Nephron (organoid): ENCODE measurements at regions not wholly inside any gene's neighbourhood (a gene's known extent, or its start where the extent isn't known, plus 50 kb on each side); places are given as distances from the start of the nearest gene placed in this dataset.

Source experiments
- H3K27ac Mint-ChIP-seq, 3 experiments: 2 replicates each; pipeline ENCODE4 v1.8.0; 2020; ENCODE audit warnings: mixed read lengths in 3 of 3, mild to moderate bottlenecking in 2 of 3, moderate library complexity in 1 of 3
- H3K27me3 Mint-ChIP-seq: 2 replicates; pipeline ENCODE4 v1.8.0; 2021; ENCODE audit warnings: low read depth, mild to moderate bottlenecking, moderate library complexity, mixed read lengths
- H3K36me3 Mint-ChIP-seq: 2 replicates; pipeline ENCODE4 v1.8.0; 2020; ENCODE audit warnings: low read depth, mixed read lengths
- H3K4me1 Mint-ChIP-seq: 2 replicates; pipeline ENCODE4 v1.8.0; 2020; ENCODE audit warnings: mixed read lengths
- H3K4me3 Mint-ChIP-seq, 3 experiments: 2 replicates each; pipeline ENCODE4 v1.8.0; 2020; ENCODE audit warnings: mild to moderate bottlenecking in 3 of 3, mixed read lengths in 3 of 3, moderate library complexity in 2 of 3
- H3K9me3 Mint-ChIP-seq: 2 replicates; pipeline ENCODE4 v1.8.0; 2020; ENCODE audit warnings: mixed read lengths
- CTCF ChIP-seq, 3 experiments: fragments of 200-600 bp; sonication (generic); IDR thresholded peaks; one replicate each; pipeline ENCODE4 v1.5.0; 2021; ENCODE audit warnings: antibody characterized with exemption in 3 of 3; ENCODE audit not compliant: unreplicated experiment in 3 of 3

- Mint-ChIP-seq H3K27ac (no peak overlapping the region), H3K4me1 (peaks cover 3% of the 10 kb centered on the region), H3K9me3 (peaks cover 6% of the 10 kb centered on the region), H3K36me3 (no peaks in the 10 kb centered on the region), H3K27me3 (no peaks in the 10 kb centered on the region), H3K4me3 (no peak overlapping the region)
- no peak for TF ChIP-seq CTCF (IDR thresholded peaks at IDR 0.05; ENCODE audit: unreplicated experiment in 3 of 3)
Observed at GRCh38 chr6:14533446-14533845, 415.9 kb downstream of the CD83 start.

GRCh38 chr6:14537030-14537429 is 419.5 kb downstream of the CD83 start:
- H3K4me3 Mint-ChIP-seq = no peak overlapping the region
- no peaks in the 10 kb centered on the region for H3K27me3 Mint-ChIP-seq
- peaks cover 3% of the 10 kb centered on the region for H3K4me1 Mint-ChIP-seq
- no peak for TF ChIP-seq CTCF (IDR thresholded peaks at IDR 0.05; ENCODE audit: unreplicated experiment in 3 of 3)
- no peaks in the 10 kb centered on the region for H3K9me3 Mint-ChIP-seq
- no peak overlapping the region for H3K27ac Mint-ChIP-seq
- no peaks in the 10 kb centered on the region for H3K36me3 Mint-ChIP-seq

GRCh38 chr6:14540276-14540675 is 422.7 kb downstream of the CD83 start:
- no peak for TF ChIP-seq CTCF (IDR thresholded peaks at IDR 0.05; ENCODE audit: unreplicated experiment in 3 of 3)
- no peak overlapping the region for H3K27ac Mint-ChIP-seq
- H3K27me3 Mint-ChIP-seq = peaks cover 5% of the 10 kb centered on the region
- no peaks in the 10 kb centered on the region for H3K4me1 Mint-ChIP-seq
- H3K9me3 Mint-ChIP-seq = no peaks in the 10 kb centered on the region
- no peaks in the 10 kb centered on the region for H3K36me3 Mint-ChIP-seq
- H3K4me3 Mint-ChIP-seq = no peak overlapping the region

- no peak for TF ChIP-seq CTCF (IDR thresholded peaks at IDR 0.05; ENCODE audit: unreplicated experiment in 3 of 3)
- H3K27me3 Mint-ChIP-seq = peaks cover 5% of the 10 kb centered on the region
Observed at GRCh38 chr6:14540810-14541540, 423.4 kb downstream of the CD83 start.

GRCh38 chr6:14542670-14543366 is 425.2 kb downstream of the CD83 start:
- no peaks in the 10 kb centered on the region for H3K36me3 Mint-ChIP-seq
- H3K27me3 Mint-ChIP-seq = peaks cover 5% of the 10 kb centered on the region
- H3K9me3 Mint-ChIP-seq = no peaks in the 10 kb centered on the region
- no peak overlapping the region for H3K27ac Mint-ChIP-seq
- no peak for TF ChIP-seq CTCF (IDR thresholded peaks at IDR 0.05; ENCODE audit: unreplicated experiment in 3 of 3)
- H3K4me3 Mint-ChIP-seq = no peak overlapping the region
- no peaks in the 10 kb centered on the region for H3K4me1 Mint-ChIP-seq

More at GRCh38 chr6:14540810-14541540, 423.4 kb downstream of the CD83 start:
- H3K9me3 Mint-ChIP-seq = no peaks in the 10 kb centered on the region
- peak overlapping the region in 1 of 3 experiments; percentile 67 for H3K27ac Mint-ChIP-seq
- no peak overlapping the region for H3K4me3 Mint-ChIP-seq
- H3K4me1 Mint-ChIP-seq = no peaks in the 10 kb centered on the region
- no peaks in the 10 kb centered on the region for H3K36me3 Mint-ChIP-seq
